ENCODE measurements at regions not wholly inside any gene's neighbourhood (a gene's known extent, or its start where the extent isn't known, plus 50 kb on each side); places are given as distances from the start of the nearest gene placed in this dataset.

GRCh38 chr13:66014771-66015170 is 1215.4 kb downstream of the PCDH9 start:
- TF ChIP-seq CTCF (IDR thresholded peaks at IDR 0.05; ENCODE audit: extremely low read depth in 1 of 2, insufficient read depth in 1 of 2, low read depth in 1 of 2, low read length in 2 of 2) (no peak), MYC (IDR thresholded peaks at IDR 0.05; ENCODE audit: low read depth, low read length) (no peak), POLR2A (IDR thresholded peaks at IDR 0.05; ENCODE audit: low read depth, low read length) (no peak), POLR2AphosphoS5 (IDR thresholded peaks at IDR 0.05; ENCODE audit: insufficient read depth, low read depth, low read length) (no peak), EZH2 (IDR thresholded peaks at IDR 0.05; ENCODE audit: borderline replicate concordance, low read depth, low read length, severe bottlenecking) (no peak), GATA2 (IDR thresholded peaks at IDR 0.05; ENCODE audit: insufficient read depth, insufficient read length, low read depth, low read length) (no peak)

Measured in endothelial cell of umbilical vein (primary cell).